Chondrocyte (in vitro differentiated cells): ENCODE measurements at regions not wholly inside any gene's neighbourhood (a gene's known extent, or its start where the extent isn't known, plus 50 kb on each side); places are given as distances from the start of the nearest gene placed in this dataset.

Experiments
- DNase-seq: peaks from one replicate; pipeline ENCODE4 v3.0.0; 2021; ENCODE audit warnings: mixed read lengths, low spot score
- H3K27ac Mint-ChIP-seq: one replicate; pipeline ENCODE4 v1.8.0; 2021; ENCODE audit warnings: mild to moderate bottlenecking, moderate library complexity, mixed read lengths; ENCODE audit not compliant: unreplicated experiment
- H3K27me3 Mint-ChIP-seq: 2 replicates; pipeline ENCODE4 v1.8.0; 2021; ENCODE audit warnings: low read depth, mixed read lengths
- H3K36me3 Mint-ChIP-seq: 2 replicates; pipeline ENCODE4 v1.8.0; 2021; ENCODE audit warnings: low read depth, mixed read lengths
- H3K4me1 Mint-ChIP-seq: 2 replicates; pipeline ENCODE4 v1.8.0; 2021; ENCODE audit warnings: low read depth, mild to moderate bottlenecking, mixed read lengths
- H3K4me3 Mint-ChIP-seq: one replicate; pipeline ENCODE4 v1.8.0; 2021; ENCODE audit warnings: mild to moderate bottlenecking, moderate library complexity, mixed read lengths; ENCODE audit not compliant: unreplicated experiment
- H3K9me3 Mint-ChIP-seq: 2 replicates; pipeline ENCODE4 v1.8.0; 2021; ENCODE audit warnings: low read depth, mixed read lengths
- TF ChIP-seq, protein P1 (sequence below): fragments of 200-600 bp; sonication (generic); IDR thresholded peaks from 2 replicates; pipeline ENCODE4 v1.5.0; 2021; ENCODE audit warnings: antibody characterized with exemption, mild to moderate bottlenecking, moderate library complexity

GRCh38 chr9:115349542-115349941 lies 231.6 kb upstream of the TNC start:
- peaks cover 3% of the 10 kb centered on the region for H3K36me3 Mint-ChIP-seq
- no peak for DNase-seq
- TF ChIP-seq, protein P1, sequence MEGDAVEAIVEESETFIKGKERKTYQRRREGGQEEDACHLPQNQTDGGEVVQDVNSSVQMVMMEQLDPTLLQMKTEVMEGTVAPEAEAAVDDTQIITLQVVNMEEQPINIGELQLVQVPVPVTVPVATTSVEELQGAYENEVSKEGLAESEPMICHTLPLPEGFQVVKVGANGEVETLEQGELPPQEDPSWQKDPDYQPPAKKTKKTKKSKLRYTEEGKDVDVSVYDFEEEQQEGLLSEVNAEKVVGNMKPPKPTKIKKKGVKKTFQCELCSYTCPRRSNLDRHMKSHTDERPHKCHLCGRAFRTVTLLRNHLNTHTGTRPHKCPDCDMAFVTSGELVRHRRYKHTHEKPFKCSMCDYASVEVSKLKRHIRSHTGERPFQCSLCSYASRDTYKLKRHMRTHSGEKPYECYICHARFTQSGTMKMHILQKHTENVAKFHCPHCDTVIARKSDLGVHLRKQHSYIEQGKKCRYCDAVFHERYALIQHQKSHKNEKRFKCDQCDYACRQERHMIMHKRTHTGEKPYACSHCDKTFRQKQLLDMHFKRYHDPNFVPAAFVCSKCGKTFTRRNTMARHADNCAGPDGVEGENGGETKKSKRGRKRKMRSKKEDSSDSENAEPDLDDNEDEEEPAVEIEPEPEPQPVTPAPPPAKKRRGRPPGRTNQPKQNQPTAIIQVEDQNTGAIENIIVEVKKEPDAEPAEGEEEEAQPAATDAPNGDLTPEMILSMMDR, result no peak
- H3K4me1 Mint-ChIP-seq, result peaks cover 21% of the 10 kb centered on the region
- no peak overlapping the region for H3K4me3 Mint-ChIP-seq
- H3K27me3 Mint-ChIP-seq, result no peaks in the 10 kb centered on the region
- no peak overlapping the region for H3K27ac Mint-ChIP-seq
- peaks cover 12% of the 10 kb centered on the region for H3K9me3 Mint-ChIP-seq

DNA sequence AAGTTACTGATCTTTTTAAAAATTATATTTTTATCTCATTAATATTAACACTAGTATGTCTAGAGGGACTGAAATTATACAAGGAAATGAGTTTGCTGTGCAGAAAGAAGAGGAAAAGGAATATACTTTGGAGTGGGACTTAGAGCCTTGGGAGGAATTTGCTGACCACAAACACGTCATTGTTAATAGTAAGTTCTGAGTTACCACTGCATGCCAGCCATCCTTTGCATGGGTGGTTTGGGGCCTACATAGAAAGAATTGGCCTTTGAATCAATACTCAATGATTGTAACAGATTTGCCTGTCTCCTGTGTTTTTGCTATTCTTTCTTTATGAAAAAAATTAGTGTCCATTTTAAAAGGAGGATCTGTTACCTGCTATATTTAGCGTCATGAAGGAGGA lies 232.6 kb upstream of the TNC start:
- Mint-ChIP-seq H3K4me3 (no peak overlapping the region), H3K27me3 (no peaks in the 10 kb centered on the region), H3K4me1 (peaks cover 21% of the 10 kb centered on the region), H3K36me3 (peaks cover 3% of the 10 kb centered on the region), H3K27ac (no peak overlapping the region), H3K9me3 (peaks cover 12% of the 10 kb centered on the region)
- no peak for DNase-seq
- TF ChIP-seq, protein P1, result no peak

DNA sequence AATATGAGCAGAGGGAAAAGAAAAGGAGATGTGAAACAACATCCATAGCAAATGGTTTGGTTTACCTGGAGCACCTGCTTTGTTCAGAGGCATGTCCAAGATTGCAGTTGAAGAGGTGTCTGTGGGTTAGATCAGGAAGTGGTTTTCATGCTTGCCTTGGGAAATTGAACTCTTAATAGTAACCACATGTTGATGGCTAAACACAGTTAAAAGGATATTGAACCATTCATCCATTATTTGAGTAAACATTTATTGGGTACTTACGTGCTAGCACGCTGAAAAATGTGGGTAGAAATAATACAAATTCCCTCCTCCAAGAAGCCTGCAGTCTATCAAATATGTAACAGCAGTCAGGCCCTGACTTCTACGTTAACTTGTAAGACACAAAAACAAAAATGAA lies 235.7 kb upstream of the TNC start:
- DNase-seq, result no peak
- Mint-ChIP-seq H3K4me3 (no peak overlapping the region), H3K36me3 (no peaks in the 10 kb centered on the region), H3K27ac (no peak overlapping the region), H3K9me3 (peaks cover 2% of the 10 kb centered on the region), H3K27me3 (no peaks in the 10 kb centered on the region), H3K4me1 (peaks cover 21% of the 10 kb centered on the region)
- TF ChIP-seq, protein P1, result no peak

GRCh38 chr9:115357821-115358220 lies 239.9 kb upstream of the TNC start:
- TF ChIP-seq, protein P1, result no peak
- Mint-ChIP-seq H3K27me3 (no peaks in the 10 kb centered on the region), H3K27ac (no peak overlapping the region), H3K4me1 (peaks cover 4% of the 10 kb centered on the region), H3K9me3 (no peaks in the 10 kb centered on the region), H3K4me3 (no peak overlapping the region), H3K36me3 (no peaks in the 10 kb centered on the region)
- DNase-seq, result no peak

- Mint-ChIP-seq H3K4me3 (no peak overlapping the region), H3K36me3 (no peaks in the 10 kb centered on the region), H3K27me3 (no peaks in the 10 kb centered on the region)
Observed at GRCh38 chr9:115359017-115359780, 241.2 kb upstream of the TNC start.

More at GRCh38 chr9:115359017-115359780, 241.2 kb upstream of the TNC start:
- Mint-ChIP-seq H3K9me3 (no peaks in the 10 kb centered on the region), H3K27ac (no peak overlapping the region), H3K4me1 (peaks cover 1% of the 10 kb centered on the region)
- TF ChIP-seq, protein P1, result no peak
- no peak for DNase-seq
